Caki2 (cell line): ENCODE measurements at regions not wholly inside any gene's neighbourhood (a gene's known extent, or its start where the extent isn't known, plus 50 kb on each side); places are given as distances from the start of the nearest gene placed in this dataset.
A peak's percentile ranks its signal among the peaks of the same experiment; 100 is the strongest.

Experiments used
- DNase-seq: peaks from one replicate; pipeline ENCODE4 v3.0.0-alpha.2; 2015; ENCODE audit warnings: low read depth
- in situ Hi-C: cut with HindIII; loops from 2 replicates; pipeline ENCODE4 v1.10.0; 2016; ENCODE audit warnings: low sequenced_read_pairs, low pct_unique_long_range_greater_than_20kb, mixed read lengths

- in situ Hi-C loops: no loop called here
- DNase-seq: no peak
Observed at GRCh38 chr5:57817924-57818323, 335.3 kb upstream of the ACTBL2 start.

- peak; percentile 30 for DNase-seq
- in situ Hi-C loops: no loop called here
Observed at GRCh38 chr5:57817001-57817453, 334.4 kb upstream of the ACTBL2 start.

- peak; percentile 93 for DNase-seq
- in situ Hi-C loops: no loop called here
Observed at GRCh38 chr5:57816108-57816507, 333.5 kb upstream of the ACTBL2 start.

- no peak for DNase-seq
Observed at GRCh38 chr5:57805732-57806131, 323.1 kb upstream of the ACTBL2 start.

GRCh38 chr5:57805170-57805569 lies 322.6 kb upstream of the ACTBL2 start:
- in situ Hi-C loops: no loop called here

More at GRCh38 chr5:57805732-57806131, 323.1 kb upstream of the ACTBL2 start:
- in situ Hi-C loops: no loop called here

GRCh38 chr5:57804505-57804904 lies 321.9 kb upstream of the ACTBL2 start:
- no peak for DNase-seq
- in situ Hi-C loops: no loop called here

More at GRCh38 chr5:57805170-57805569, 322.6 kb upstream of the ACTBL2 start:
- DNase-seq: no peak

GRCh38 chr5:57804007-57804444 lies 321.4 kb upstream of the ACTBL2 start:
- DNase-seq: peak; percentile 21
- in situ Hi-C loops: no loop called here

GRCh38 chr5:57802131-57802530 lies 319.5 kb upstream of the ACTBL2 start:
- no peak for DNase-seq
- in situ Hi-C loops: no loop called here

- DNase-seq: no peak
- in situ Hi-C loops: no loop called here
Observed at GRCh38 chr5:57795203-57795602, 312.6 kb upstream of the ACTBL2 start.

- in situ Hi-C loops: no loop called here
Observed at GRCh38 chr5:57791875-57792274, 309.3 kb upstream of the ACTBL2 start.

GRCh38 chr5:57785946-57786345 lies 303.3 kb upstream of the ACTBL2 start:
- DNase-seq: no peak
- in situ Hi-C loops: no loop called here

More at GRCh38 chr5:57791875-57792274, 309.3 kb upstream of the ACTBL2 start:
- no peak for DNase-seq

- no peak for DNase-seq
- in situ Hi-C loops: no loop called here
Observed at GRCh38 chr5:57784121-57784520, 301.5 kb upstream of the ACTBL2 start.

GRCh38 chr5:57783693-57784092 lies 301.1 kb upstream of the ACTBL2 start:
- no peak for DNase-seq
- in situ Hi-C loops: no loop called here

GRCh38 chr5:57780961-57781325 lies 298.3 kb upstream of the ACTBL2 start:
- DNase-seq: no peak
- in situ Hi-C loops: no loop called here

GRCh38 chr5:57780306-57780960 lies 297.8 kb upstream of the ACTBL2 start:
- DNase-seq: no peak
- in situ Hi-C loops: no loop called here

- peak; percentile 70 for DNase-seq
- in situ Hi-C loops: no loop called here
Observed at GRCh38 chr5:57779383-57780223, 297.0 kb upstream of the ACTBL2 start.

- in situ Hi-C loops: no loop called here
- peak; percentile 33 for DNase-seq
Observed at GRCh38 chr5:57778501-57779091, 296.0 kb upstream of the ACTBL2 start.

GRCh38 chr5:57777174-57777581 lies 294.6 kb upstream of the ACTBL2 start:
- in situ Hi-C loops: no loop called here
- no peak for DNase-seq

- DNase-seq: no peak
- in situ Hi-C loops: no loop called here
Observed at GRCh38 chr5:57776035-57776434, 293.4 kb upstream of the ACTBL2 start.
